Activated gamma-delta T cell treated with anti-CD3 and anti-CD28 coated beads, Interleukin-2, amount 50 U/mL, for 16 hours (primary cell): ENCODE measurements at regions not wholly inside any gene's neighbourhood (a gene's known extent, or its start where the extent isn't known, plus 50 kb on each side); places are given as distances from the start of the nearest gene placed in this dataset.

Source experiments
- DNase-seq: peaks from one replicate; pipeline ENCODE4 v3.0.0-alpha.2; 2020; ENCODE audit warnings: low read depth

GRCh38 chr21:24220446-24220845 is 1386.8 kb downstream of the MRPL39 start:
- DNase-seq = no peak

- DNase-seq = no peak
Observed at GRCh38 chr21:24217151-24217550, 1390.1 kb downstream of the MRPL39 start.

- no peak for DNase-seq
Observed at GRCh38 chr21:24210130-24210529, 1397.2 kb downstream of the MRPL39 start.

- DNase-seq = no peak
Observed at GRCh38 chr21:24208562-24209260, 1398.6 kb downstream of the MRPL39 start.

- no peak for DNase-seq
Observed at GRCh38 chr21:24205319-24205718, 1402.0 kb downstream of the MRPL39 start.

- DNase-seq = no peak
Observed at GRCh38 chr21:24204641-24205040, 1402.6 kb downstream of the MRPL39 start.

GRCh38 chr21:24200052-24200451 is 1407.2 kb downstream of the MRPL39 start:
- DNase-seq = no peak

- DNase-seq = no peak
Observed at GRCh38 chr21:24197923-24198322, 1409.4 kb downstream of the MRPL39 start.

- DNase-seq = no peak
Observed at GRCh38 chr21:24197132-24197643, 1410.1 kb downstream of the MRPL39 start.

GRCh38 chr21:24188506-24188905 is 1418.8 kb downstream of the MRPL39 start:
- no peak for DNase-seq

- no peak for DNase-seq
Observed at GRCh38 chr21:24183077-24183476, 1424.2 kb downstream of the MRPL39 start.

GRCh38 chr21:24179110-24179509 is 1428.2 kb downstream of the MRPL39 start:
- no peak for DNase-seq

- DNase-seq = no peak
Observed at GRCh38 chr21:24175106-24175505, 1432.2 kb downstream of the MRPL39 start.

- no peak for DNase-seq
Observed at GRCh38 chr21:24171736-24172135, 1435.5 kb downstream of the MRPL39 start.

GRCh38 chr21:24163539-24163938 is 1443.7 kb downstream of the MRPL39 start:
- DNase-seq = no peak

GRCh38 chr21:24160528-24160927 is 1446.8 kb downstream of the MRPL39 start:
- no peak for DNase-seq

- no peak for DNase-seq
Observed at GRCh38 chr21:24153137-24153536, 1454.1 kb downstream of the MRPL39 start.

- no peak for DNase-seq
Observed at GRCh38 chr21:24150753-24151152, 1456.5 kb downstream of the MRPL39 start.

- DNase-seq = no peak
Observed at GRCh38 chr21:24148461-24148860, 1458.8 kb downstream of the MRPL39 start.

- DNase-seq = no peak
Observed at GRCh38 chr21:24147674-24148073, 1459.6 kb downstream of the MRPL39 start.

GRCh38 chr21:24131056-24131455 is 1476.2 kb downstream of the MRPL39 start:
- DNase-seq = no peak

- no peak for DNase-seq
Observed at GRCh38 chr21:24127651-24128050, 1479.6 kb downstream of the MRPL39 start.

- no peak for DNase-seq
Observed at GRCh38 chr21:24123785-24124184, 1483.5 kb downstream of the MRPL39 start.
